Smooth muscle cell (in vitro differentiated cells): ENCODE measurements at regions not wholly inside any gene's neighbourhood (a gene's known extent, or its start where the extent isn't known, plus 50 kb on each side); places are given as distances from the start of the nearest gene placed in this dataset.
A peak's percentile ranks its signal among the peaks of the same experiment; 100 is the strongest.

Experiments
- DNase-seq: peaks from one replicate; lab custom pipeline; 2025; ENCODE audit not compliant: unreplicated experiment; lab: John Stamatoyannopoulos, UW
- H2AFZ ChIP-seq: fragments of 200-600 bp; sonication (generic); 2 replicates; pipeline ENCODE4 v1.6.0; 2016; ENCODE audit warnings: antibody characterized with exemption, low read depth, mild to moderate bottlenecking
- H3F3A ChIP-seq: fragments of 200-600 bp; sonication (generic); 2 replicates; pipeline ENCODE4 v1.6.0; 2017; ENCODE audit warnings: antibody characterized with exemption, low read depth
- H3K27ac ChIP-seq: fragments of 200-600 bp; sonication (generic); 2 replicates; pipeline ENCODE4 v1.5.1; 2016; ENCODE audit warnings: low read depth, mild to moderate bottlenecking
- H3K27me3 ChIP-seq: fragments of 200-600 bp; sonication (generic); 2 replicates; pipeline ENCODE4 v1.6.1; 2016; ENCODE audit warnings: low read depth, mild to moderate bottlenecking
- H3K36me3 ChIP-seq: fragments of 200-600 bp; sonication (generic); 2 replicates; pipeline ENCODE4 v1.5.1; 2016; ENCODE audit warnings: low read depth
- H3K4me1 ChIP-seq: fragments of 200-600 bp; sonication (generic); 2 replicates; pipeline ENCODE4 v1.5.1; 2016; ENCODE audit warnings: low read depth
- H3K4me2 ChIP-seq: fragments of 200-600 bp; sonication (generic); 2 replicates; pipeline ENCODE4 v1.6.0; 2016; ENCODE audit warnings: mild to moderate bottlenecking
- H3K4me3 ChIP-seq: fragments of 200-600 bp; sonication (generic); 2 replicates; pipeline ENCODE4 v1.5.1; 2016; ENCODE audit warnings: mild to moderate bottlenecking
- H3K79me2 ChIP-seq: fragments of 200-600 bp; sonication (generic); 2 replicates; pipeline ENCODE4 v1.6.0; 2016; ENCODE audit warnings: low read depth, mild to moderate bottlenecking
- H3K9ac ChIP-seq: fragments of 200-600 bp; sonication (generic); 2 replicates; pipeline ENCODE4 v1.6.0; 2016; ENCODE audit warnings: low read depth
- H3K9me3 ChIP-seq: fragments of 200-600 bp; sonication (generic); replicated peaks from 2 replicates; pipeline ENCODE4 v1.5.1; 2016; ENCODE audit warnings: low read depth
- H4K20me1 ChIP-seq: fragments of 200-600 bp; sonication (generic); 2 replicates; pipeline ENCODE4 v1.6.0; 2016; ENCODE audit warnings: low read depth
- CTCF ChIP-seq: fragments of 200-600 bp; sonication (generic); IDR thresholded peaks from 2 replicates; pipeline ENCODE4 v1.5.1; 2017; ENCODE audit warnings: borderline replicate concordance, mild to moderate bottlenecking, antibody characterized with exemption; ENCODE audit not compliant: insufficient read depth, poor library complexity, severe bottlenecking
- WGBS: methylation state at CpG from one replicate; pipeline ENCODE4 v1.1.7; 2016; ENCODE audit warnings: low lambda C conversion rate; 5-methylcytosine and 5-hydroxymethylcytosine counted together

- H3K4me1 ChIP-seq: peaks cover 3% of the 10 kb centered on the region
- no peaks in the 10 kb centered on the region for H4K20me1 ChIP-seq
- H2AFZ ChIP-seq: no peak overlapping the region
- no peaks in the 10 kb centered on the region for H3K36me3 ChIP-seq
- 31% methylated on average over 6 of the region's 6 CpGs for WGBS
- no peaks in the 10 kb centered on the region for H3K9me3 ChIP-seq
- no peak overlapping the region for H3K4me3 ChIP-seq
- DNase-seq: no peak
- no peak overlapping the region for H3K9ac ChIP-seq
- H3K4me2 ChIP-seq: no peak overlapping the region
- peak; percentile 61 for TF ChIP-seq CTCF
- H3K79me2 ChIP-seq: no peaks in the 10 kb centered on the region
- H3K27me3 ChIP-seq: no peaks in the 10 kb centered on the region
- no peaks in the 10 kb centered on the region for H3F3A ChIP-seq
- H3K27ac ChIP-seq: no peak overlapping the region
Measured at GRCh38 chr15:70362886-70363285, 265.2 kb upstream of the TLE3 start.

DNA sequence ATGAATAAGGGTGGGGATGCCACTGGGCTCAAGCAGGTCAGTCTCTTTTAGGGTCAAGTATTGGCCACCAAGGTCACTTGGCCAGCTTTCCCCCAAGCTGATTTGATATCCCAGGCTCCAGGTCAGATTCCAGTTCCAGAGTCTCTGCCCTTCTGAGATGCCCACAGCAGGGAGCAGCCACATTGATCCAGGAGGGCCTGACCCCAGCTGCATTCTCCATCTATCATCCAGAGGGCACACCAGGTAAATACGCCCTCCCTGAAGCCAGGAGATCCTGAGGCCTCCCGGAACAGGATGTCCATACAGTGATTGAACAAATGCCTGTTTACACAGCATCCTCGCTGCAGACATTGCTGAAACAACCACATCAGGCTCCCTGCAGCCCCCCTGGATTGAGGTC lies 264.6 kb upstream of the TLE3 start:
- no peaks in the 10 kb centered on the region for H3K27me3 ChIP-seq
- H4K20me1 ChIP-seq: no peaks in the 10 kb centered on the region
- H3F3A ChIP-seq: no peaks in the 10 kb centered on the region
- H3K9ac ChIP-seq: no peak overlapping the region
- TF ChIP-seq CTCF: no peak
- no peaks in the 10 kb centered on the region for H3K79me2 ChIP-seq
- H2AFZ ChIP-seq: no peak overlapping the region
- no peak overlapping the region for H3K4me2 ChIP-seq
- no peak overlapping the region for H3K4me3 ChIP-seq
- H3K4me1 ChIP-seq: peaks cover 3% of the 10 kb centered on the region
- no peak for DNase-seq
- 90% methylated on average over 3 of the region's 3 CpGs for WGBS
- H3K27ac ChIP-seq: no peak overlapping the region
- no peaks in the 10 kb centered on the region for H3K9me3 ChIP-seq
- no peaks in the 10 kb centered on the region for H3K36me3 ChIP-seq

DNA sequence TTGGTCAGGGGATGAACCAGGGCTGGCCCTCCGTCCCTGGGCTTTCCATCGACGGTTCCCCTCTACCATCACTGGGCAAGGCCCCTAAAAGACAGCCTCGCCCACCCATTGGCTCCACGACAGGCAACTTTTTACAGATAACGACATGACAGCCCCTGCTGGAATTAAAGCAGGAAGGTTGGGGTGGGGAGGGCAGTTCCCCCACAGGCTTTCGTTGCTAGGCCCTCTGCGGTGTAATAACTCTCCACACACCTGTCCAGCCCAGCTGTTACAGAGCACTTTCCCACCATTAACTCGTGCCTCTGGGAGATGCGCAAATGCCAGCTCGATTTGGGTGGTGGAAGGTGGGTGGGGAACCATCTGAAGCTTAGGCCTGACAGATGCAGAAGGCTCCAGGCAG lies 264.2 kb upstream of the TLE3 start:
- Histone ChIP-seq H3K79me2 (no peaks in the 10 kb centered on the region), H3K36me3 (no peaks in the 10 kb centered on the region), H3K9ac (no peak overlapping the region), H4K20me1 (no peaks in the 10 kb centered on the region), H2AFZ (no peak overlapping the region), H3K9me3 (no peaks in the 10 kb centered on the region), H3K4me3 (no peak overlapping the region), H3K4me2 (no peak overlapping the region), H3K27me3 (no peaks in the 10 kb centered on the region), H3K27ac (no peak overlapping the region), H3F3A (no peaks in the 10 kb centered on the region), H3K4me1 (peaks cover 6% of the 10 kb centered on the region)
- 91% methylated on average over 11 of the region's 11 CpGs for WGBS
- no peak for DNase-seq
- TF ChIP-seq CTCF: no peak

DNA sequence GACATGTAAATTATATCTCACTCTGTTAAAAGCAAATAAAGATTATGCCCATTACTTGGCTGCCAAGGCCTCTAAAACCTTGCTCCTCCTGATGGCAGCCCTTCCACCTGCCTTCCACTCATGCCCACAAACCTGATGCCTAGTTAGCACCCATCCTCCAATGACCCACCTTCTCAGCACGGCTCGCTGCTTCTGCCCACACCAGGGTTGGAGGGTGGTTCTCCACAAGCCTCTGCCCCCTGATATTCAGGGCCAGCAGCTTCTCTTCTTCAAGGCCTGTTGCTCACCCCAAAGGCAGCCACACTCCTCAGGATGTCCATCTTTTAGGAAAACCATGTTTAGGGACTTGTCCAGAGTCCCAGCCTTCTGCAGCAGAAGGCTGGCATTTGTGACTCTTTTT lies 263.4 kb upstream of the TLE3 start:
- H3K9ac ChIP-seq: no peak overlapping the region
- TF ChIP-seq CTCF: no peak
- WGBS: 100% methylated on average over 2 of the region's 2 CpGs
- no peaks in the 10 kb centered on the region for H3K79me2 ChIP-seq
- H3F3A ChIP-seq: no peaks in the 10 kb centered on the region
- no peak overlapping the region for H3K4me3 ChIP-seq
- H3K27ac ChIP-seq: no peak overlapping the region
- DNase-seq: no peak
- no peaks in the 10 kb centered on the region for H4K20me1 ChIP-seq
- no peaks in the 10 kb centered on the region for H3K9me3 ChIP-seq
- no peak overlapping the region for H2AFZ ChIP-seq
- H3K4me1 ChIP-seq: peaks cover 8% of the 10 kb centered on the region
- no peaks in the 10 kb centered on the region for H3K36me3 ChIP-seq
- H3K4me2 ChIP-seq: no peak overlapping the region
- H3K27me3 ChIP-seq: no peaks in the 10 kb centered on the region
